Nephron progenitor cell (in vitro differentiated cells): ENCODE measurements at regions not wholly inside any gene's neighbourhood (a gene's known extent, or its start where the extent isn't known, plus 50 kb on each side); places are given as distances from the start of the nearest gene placed in this dataset.
A peak's percentile ranks its signal among the peaks of the same experiment; 100 is the strongest.
"Not testable (repeated sequence)": the region's sequence is repeated elsewhere in the genome, so short reads cannot be mapped to it uniquely, and the experiment has no call there.

Experiments used
- DNase-seq: peaks from one replicate; pipeline ENCODE4 v3.0.0; 2021
- H3K27ac Mint-ChIP-seq: 2 replicates; pipeline ENCODE4 v1.8.0; 2021; ENCODE audit warnings: mild to moderate bottlenecking, moderate library complexity, mixed read lengths
- H3K27me3 Mint-ChIP-seq: 2 replicates; pipeline ENCODE4 v1.8.0; 2021; ENCODE audit warnings: mild to moderate bottlenecking, low read depth, mixed read lengths; ENCODE audit not compliant: poor library complexity
- H3K36me3 Mint-ChIP-seq: 2 replicates; pipeline ENCODE4 v1.8.0; 2021; ENCODE audit warnings: low read depth, mixed read lengths
- H3K4me1 Mint-ChIP-seq: 2 replicates; pipeline ENCODE4 v1.8.0; 2021; ENCODE audit warnings: mixed read lengths
- H3K4me3 Mint-ChIP-seq: 2 replicates; pipeline ENCODE4 v1.8.0; 2021; ENCODE audit warnings: mild to moderate bottlenecking, moderate library complexity, mixed read lengths
- H3K9me3 Mint-ChIP-seq: 2 replicates; pipeline ENCODE4 v1.8.0; 2021; ENCODE audit warnings: mild to moderate bottlenecking, moderate library complexity, mixed read lengths
- TF ChIP-seq, protein P1 (sequence below): fragments of 200-600 bp; sonication (generic); IDR thresholded peaks from 2 replicates; pipeline ENCODE4 v1.5.0; 2021; ENCODE audit warnings: antibody characterized with exemption

DNA sequence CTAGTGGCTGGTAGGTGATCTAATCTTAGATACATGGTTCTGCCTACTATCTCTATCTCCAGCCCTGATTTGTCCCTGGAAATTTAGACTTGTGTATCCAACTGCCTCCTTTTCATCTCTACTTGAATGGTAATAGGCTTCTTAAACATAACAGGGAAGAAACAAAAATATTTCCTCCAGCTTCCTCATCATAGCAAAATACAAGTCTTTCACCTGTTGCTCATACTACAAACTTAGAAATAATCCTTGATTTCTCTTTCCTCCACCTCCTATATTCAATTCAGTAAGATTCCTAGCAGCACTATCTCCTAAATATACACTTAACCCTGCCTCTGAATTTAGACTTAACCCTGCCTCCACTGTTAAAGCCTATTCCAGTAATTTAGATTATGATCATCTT is 373.3 kb upstream of the ACTRT1 start:
- H3K27me3 Mint-ChIP-seq = no peaks in the 10 kb centered on the region
- H3K4me3 Mint-ChIP-seq = no peak overlapping the region
- no peaks in the 10 kb centered on the region for H3K36me3 Mint-ChIP-seq
- no peak overlapping the region for H3K27ac Mint-ChIP-seq
- TF ChIP-seq, protein P1, sequence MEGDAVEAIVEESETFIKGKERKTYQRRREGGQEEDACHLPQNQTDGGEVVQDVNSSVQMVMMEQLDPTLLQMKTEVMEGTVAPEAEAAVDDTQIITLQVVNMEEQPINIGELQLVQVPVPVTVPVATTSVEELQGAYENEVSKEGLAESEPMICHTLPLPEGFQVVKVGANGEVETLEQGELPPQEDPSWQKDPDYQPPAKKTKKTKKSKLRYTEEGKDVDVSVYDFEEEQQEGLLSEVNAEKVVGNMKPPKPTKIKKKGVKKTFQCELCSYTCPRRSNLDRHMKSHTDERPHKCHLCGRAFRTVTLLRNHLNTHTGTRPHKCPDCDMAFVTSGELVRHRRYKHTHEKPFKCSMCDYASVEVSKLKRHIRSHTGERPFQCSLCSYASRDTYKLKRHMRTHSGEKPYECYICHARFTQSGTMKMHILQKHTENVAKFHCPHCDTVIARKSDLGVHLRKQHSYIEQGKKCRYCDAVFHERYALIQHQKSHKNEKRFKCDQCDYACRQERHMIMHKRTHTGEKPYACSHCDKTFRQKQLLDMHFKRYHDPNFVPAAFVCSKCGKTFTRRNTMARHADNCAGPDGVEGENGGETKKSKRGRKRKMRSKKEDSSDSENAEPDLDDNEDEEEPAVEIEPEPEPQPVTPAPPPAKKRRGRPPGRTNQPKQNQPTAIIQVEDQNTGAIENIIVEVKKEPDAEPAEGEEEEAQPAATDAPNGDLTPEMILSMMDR = no peak
- no peak for DNase-seq
- no peaks in the 10 kb centered on the region for H3K4me1 Mint-ChIP-seq
- no peaks in the 10 kb centered on the region for H3K9me3 Mint-ChIP-seq

DNA sequence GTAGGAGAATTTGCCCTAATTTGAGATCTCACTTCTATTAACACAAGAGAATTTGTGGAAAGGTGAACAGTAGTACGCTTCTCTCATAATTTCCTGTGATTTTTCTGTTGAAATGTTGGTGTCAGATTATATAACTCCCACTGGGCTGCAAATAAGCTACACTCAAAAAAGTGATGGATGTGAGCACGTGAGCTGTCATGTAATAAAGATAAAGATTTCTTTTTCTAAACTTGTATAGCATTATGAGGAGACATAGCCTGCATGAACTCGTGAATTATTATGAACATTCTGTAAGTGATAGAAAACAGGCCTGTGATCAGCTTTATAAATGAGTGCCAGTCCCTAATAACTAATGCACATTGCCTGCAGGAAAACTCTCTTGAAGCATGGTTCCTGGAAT is 356.6 kb upstream of the ACTRT1 start:
- TF ChIP-seq, protein P1 = no peak
- Mint-ChIP-seq H3K4me3 (no peak overlapping the region), H3K27me3 (no peaks in the 10 kb centered on the region), H3K9me3 (peaks cover 16% of the 10 kb centered on the region), H3K27ac (no peak overlapping the region), H3K36me3 (no peaks in the 10 kb centered on the region), H3K4me1 (no peaks in the 10 kb centered on the region)
- DNase-seq = no peak

DNA sequence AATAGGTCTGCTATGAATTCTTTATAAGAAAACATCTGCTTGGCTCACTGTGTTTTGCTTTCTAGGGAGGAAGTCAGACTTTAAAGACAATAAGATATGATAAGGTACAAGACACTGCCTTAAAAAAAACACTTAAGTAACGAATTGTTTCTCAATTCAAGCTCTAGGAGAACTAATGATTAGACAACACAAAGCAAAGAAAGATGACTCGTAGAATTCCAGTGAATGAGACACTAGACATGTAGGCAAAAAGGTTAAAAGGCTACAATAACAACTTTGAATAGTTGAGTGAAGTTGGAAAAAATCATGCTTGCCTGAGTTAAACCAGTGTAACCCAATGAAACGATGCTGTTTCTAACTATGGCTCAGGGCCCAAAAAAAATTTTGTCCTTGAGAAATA is 344.4 kb upstream of the ACTRT1 start:
- Mint-ChIP-seq H3K4me1 (no peaks in the 10 kb centered on the region), H3K36me3 (no peaks in the 10 kb centered on the region), H3K27ac (no peak overlapping the region), H3K9me3 (peaks cover 7% of the 10 kb centered on the region), H3K4me3 (no peak overlapping the region), H3K27me3 (no peaks in the 10 kb centered on the region)
- TF ChIP-seq, protein P1 = no peak
- no peak for DNase-seq

DNA sequence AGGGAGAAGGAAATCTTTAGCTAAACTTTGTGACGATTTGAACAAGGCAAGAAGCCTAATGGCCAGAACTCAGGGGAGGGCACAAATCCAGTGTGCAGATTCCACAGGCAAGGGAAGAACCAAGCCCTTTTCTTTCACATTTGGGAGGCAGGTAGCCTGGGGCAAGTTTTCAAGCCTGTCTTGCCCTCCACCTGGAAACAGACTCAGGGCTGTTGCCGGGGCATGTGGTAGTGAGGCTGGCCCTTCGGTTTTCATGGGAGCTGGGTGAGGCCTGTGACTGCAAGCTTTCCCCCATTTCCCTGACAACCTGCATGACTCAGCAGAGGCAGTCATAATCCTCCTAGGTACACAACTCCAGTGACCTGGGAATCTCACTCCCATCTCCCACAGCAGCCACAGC is 331.6 kb upstream of the ACTRT1 start:
- H3K27ac Mint-ChIP-seq, DNase-seq, H3K27me3 Mint-ChIP-seq, H3K4me1 Mint-ChIP-seq, H3K4me3 Mint-ChIP-seq, H3K36me3 Mint-ChIP-seq: not testable (repeated sequence)
- peaks cover 52% of the 10 kb centered on the region for H3K9me3 Mint-ChIP-seq

DNA sequence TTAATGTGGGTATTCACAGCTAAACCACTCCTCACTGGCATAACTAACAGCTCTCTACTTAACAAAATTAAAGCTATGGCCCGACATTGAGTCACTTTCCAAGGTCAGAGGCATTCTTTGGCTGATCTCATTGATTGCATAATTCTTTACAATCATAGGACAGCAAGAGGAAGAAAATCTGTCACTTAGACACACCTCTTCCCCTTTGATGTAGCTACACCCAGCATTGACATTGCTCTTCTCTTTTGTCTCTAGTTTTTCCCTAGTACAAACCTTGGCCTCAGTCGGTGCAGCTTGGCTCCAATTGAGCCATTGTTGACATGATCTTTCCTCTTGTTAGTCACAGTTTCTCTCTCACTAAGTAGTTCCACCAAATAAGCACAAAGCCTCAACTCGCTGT is 313.3 kb upstream of the ACTRT1 start:
- DNase-seq = no peak
- Mint-ChIP-seq H3K4me1 (no peaks in the 10 kb centered on the region), H3K36me3 (no peaks in the 10 kb centered on the region), H3K4me3 (no peak overlapping the region), H3K27me3 (no peaks in the 10 kb centered on the region), H3K27ac (peak overlapping the region; percentile 11), H3K9me3 (no peaks in the 10 kb centered on the region)
- TF ChIP-seq, protein P1 = no peak

DNA sequence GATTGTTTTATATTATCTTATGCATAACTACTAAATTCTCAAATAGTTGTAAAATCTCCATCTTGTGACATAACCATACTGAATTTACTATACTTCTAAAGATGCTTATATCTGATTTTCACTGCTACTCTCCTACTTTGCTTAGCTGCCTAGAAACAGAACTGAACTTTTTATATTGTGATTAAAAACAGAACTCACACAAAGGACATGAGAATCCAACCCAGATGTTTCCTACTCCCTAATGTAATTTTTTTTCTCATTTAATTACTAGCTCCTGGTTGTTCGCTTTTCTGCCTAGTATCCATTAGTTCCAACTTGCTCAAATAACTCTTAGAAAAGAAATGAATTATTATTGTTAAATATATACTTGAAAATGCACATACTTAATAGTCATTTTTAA is 283.5 kb upstream of the ACTRT1 start:
- no peak overlapping the region for H3K27ac Mint-ChIP-seq
- no peaks in the 10 kb centered on the region for H3K4me1 Mint-ChIP-seq
- no peak overlapping the region for H3K4me3 Mint-ChIP-seq
- TF ChIP-seq, protein P1 = no peak
- no peaks in the 10 kb centered on the region for H3K36me3 Mint-ChIP-seq
- no peak for DNase-seq
- H3K9me3 Mint-ChIP-seq = peaks cover 10% of the 10 kb centered on the region
- H3K27me3 Mint-ChIP-seq = no peaks in the 10 kb centered on the region
